HCT116 (cell line): ENCODE measurements at regions not wholly inside any gene's neighbourhood (a gene's known extent, or its start where the extent isn't known, plus 50 kb on each side); places are given as distances from the start of the nearest gene placed in this dataset.

Experiments used
- ATAC-seq: fragments of 200-7000 bp; cut with Tn5 transposase; 2 replicates; pipeline ENCODE4 v1.9.1; 2020; ENCODE audit warnings: mild to moderate bottlenecking, moderate library complexity
- BruUV-seq: library from RNA; stranded (reverse); fragments of 400-500 nt; replicated peaks from 2 replicates; lab custom pipeline; 2021; lab: Mats Ljungman, UMichigan
- CTCF ChIA-PET: fragments of 300-600 bp; sonication (Branson Sonifier 250); formaldehyde crosslinking; loops from one replicate; lab custom pipeline; 2021; ENCODE audit warnings: antibody characterized with exemption; lab: Charles Lee
- POLR2A ChIA-PET: fragments of 300-600, 350-600 bp; sonication (Branson Sonifier 250); formaldehyde crosslinking; loops from one replicate; lab custom pipeline; 2021; ENCODE audit warnings: antibody characterized with exemption; lab: Charles Lee
- RAD21 ChIA-PET, 2 experiments: fragments of 300-600 bp; sonication (Branson Sonifier 250); formaldehyde crosslinking; loops; one replicate each; lab custom pipeline; 2023; ENCODE audit warnings: low total read pairs in 2 of 2; ENCODE audit not compliant: uncharacterized antibody in 2 of 2, unreplicated experiment in 2 of 2, low non-redundant PET in 1 of 2; lab: Charles Lee
- DNase-seq: peaks from one replicate; pipeline ENCODE4 v3.0.0-alpha.2; 2010; ENCODE audit warnings: low read depth, low spot score
- H2AFZ ChIP-seq: fragments of 200-600 bp; shearing (Covaris generic), sonication (generic); 2 replicates; pipeline ENCODE4 v1.6.1; 2017; ENCODE audit warnings: low read depth, mixed run types, mixed read lengths, antibody characterized with exemption, low read length; ENCODE audit not compliant: poor library complexity, severe bottlenecking
- H3K27ac ChIP-seq: 2 replicates; pipeline ENCODE4 v1.5.1; 2012; ENCODE audit warnings: low read depth, low read length
- H3K27me3 ChIP-seq: fragments of 200-600 bp; sonication (generic); 2 replicates; pipeline ENCODE4 v1.6.1; 2016; ENCODE audit warnings: mixed run types, low read length, mixed read lengths; ENCODE audit not compliant: insufficient read depth
- H3K36me3 ChIP-seq, 2 experiments: fragments of 200-500 bp in 1 of 2; fragments of 200-600 bp in 1 of 2; sonication (Bioruptor generic) in 1 of 2; sonication (generic) in 1 of 2; 2 replicates each; pipeline versions ENCODE4 v1.5.1 to v1.6.1; 2014 to 2016; ENCODE audit warnings: low read length in 2 of 2, inconsistent platforms in 1 of 2, mixed read lengths in 1 of 2, mixed run types in 1 of 2; ENCODE audit not compliant: insufficient read depth in 2 of 2, control insufficient read depth in 1 of 2
- H3K4me1 ChIP-seq, 2 experiments: fragments of 200-600 bp in 1 of 2; sonication (generic) in 1 of 2; 2 replicates each; pipeline versions ENCODE4 v1.5.1 to v1.6.1; 2012 to 2017; ENCODE audit warnings: low read length in 2 of 2, inconsistent platforms in 1 of 2, mild to moderate bottlenecking in 1 of 2, mixed read lengths in 1 of 2, mixed run types in 1 of 2, moderate library complexity in 1 of 2; ENCODE audit not compliant: insufficient read depth in 2 of 2, control insufficient read depth in 1 of 2
- H3K4me2 ChIP-seq: fragments of 200-600 bp; sonication (generic); 2 replicates; pipeline ENCODE4 v1.6.1; 2017; ENCODE audit warnings: mixed run types, low read length, mixed read lengths
- H3K4me3 ChIP-seq, 2 experiments: fragments of 200-600 bp in 1 of 2; sonication (generic) in 1 of 2; replicated peaks in 1 of 2; 2 replicates each; pipeline ENCODE4 v1.5.1; 2011 to 2016; ENCODE audit warnings: low read length in 2 of 2, control low read depth in 1 of 2, low read depth in 1 of 2, mild to moderate bottlenecking in 1 of 2, mixed read lengths in 1 of 2, mixed run types in 1 of 2
- H3K79me2 ChIP-seq: fragments of 200-600 bp; sonication (generic); 2 replicates; pipeline ENCODE4 v1.6.1; 2017; ENCODE audit warnings: mild to moderate bottlenecking, mixed run types, low read length, moderate library complexity, mixed read lengths; ENCODE audit not compliant: insufficient read depth
- H3K9ac ChIP-seq: fragments of 200-600 bp; sonication (generic); 2 replicates; pipeline ENCODE4 v1.6.1; 2016; ENCODE audit warnings: low read length, mixed read lengths
- H3K9me2 ChIP-seq: fragments of 200-600 bp; sonication (generic), shearing (Covaris generic); 2 replicates; pipeline ENCODE4 v1.6.1; 2017; ENCODE audit warnings: mixed run types, mild to moderate bottlenecking, moderate library complexity; ENCODE audit not compliant: insufficient read depth
- H3K9me3 ChIP-seq, 2 experiments: fragments of 200-500 bp in 1 of 2; fragments of 200-600 bp in 1 of 2; sonication (Bioruptor generic) in 1 of 2; sonication (generic) in 1 of 2; 2 replicates each; pipeline ENCODE4 v1.6.1; 2014 to 2017; ENCODE audit warnings: low read length in 2 of 2, mixed read lengths in 2 of 2, inconsistent platforms in 1 of 2, low read depth in 1 of 2, mild to moderate bottlenecking in 1 of 2, mixed run types in 1 of 2, moderate library complexity in 1 of 2; ENCODE audit not compliant: control insufficient read depth in 1 of 2, insufficient read depth in 1 of 2
- H4K20me1 ChIP-seq: fragments of 200-600 bp; sonication (generic), shearing (Covaris generic); 2 replicates; pipeline ENCODE4 v1.6.1; 2017; ENCODE audit warnings: mixed run types, mild to moderate bottlenecking, moderate library complexity; ENCODE audit not compliant: insufficient read depth
- CBX3 ChIP-seq: IDR thresholded peaks from 2 replicates; pipeline ENCODE4 v1.6.1; 2012; ENCODE audit warnings: low read depth
- CEBPB ChIP-seq: IDR thresholded peaks from 2 replicates; pipeline ENCODE4 v1.6.1; 2012; ENCODE audit warnings: low read depth
- EZH2 ChIP-seq: fragments of 200-600 bp; sonication (generic); IDR thresholded peaks from 2 replicates; pipeline ENCODE4 v1.6.1; 2017; ENCODE audit warnings: antibody characterized with exemption, mixed run types
- EZH2phosphoT487 ChIP-seq: fragments of 200-600 bp; IDR thresholded peaks from 2 replicates; pipeline ENCODE4 v1.6.1; 2018; ENCODE audit warnings: antibody characterized with exemption, borderline replicate concordance
- FOSL1 ChIP-seq: IDR thresholded peaks from 2 replicates; pipeline ENCODE4 v1.6.1; 2012; ENCODE audit warnings: low read depth
- POLR2A ChIP-seq: IDR thresholded peaks from 2 replicates; pipeline ENCODE4 v1.7.0; 2011; ENCODE audit warnings: borderline replicate concordance; ENCODE audit not compliant: insufficient read depth, insufficient read length; ENCODE audit errors: extremely low read depth
- POLR2AphosphoS5 ChIP-seq: IDR thresholded peaks from 2 replicates; pipeline ENCODE4 v1.6.1; 2011; ENCODE audit warnings: mild to moderate bottlenecking, low read depth, low read length, moderate library complexity
- RAD21 ChIP-seq: IDR thresholded peaks from 2 replicates; pipeline ENCODE4 v1.6.1; 2012; ENCODE audit warnings: low read depth, mild to moderate bottlenecking
- SIN3A ChIP-seq: IDR thresholded peaks from 2 replicates; pipeline ENCODE4 v1.6.1; 2012; ENCODE audit warnings: low read depth
- SP1 ChIP-seq: IDR thresholded peaks from 2 replicates; pipeline ENCODE4 v1.6.1; 2012; ENCODE audit warnings: low read depth
- SRF ChIP-seq: IDR thresholded peaks from 2 replicates; pipeline ENCODE4 v1.6.1; 2012; ENCODE audit warnings: low read depth
- TCF7L2 ChIP-seq: IDR thresholded peaks from 2 replicates; pipeline ENCODE4 v1.7.0; 2011; ENCODE audit warnings: borderline replicate concordance, inconsistent platforms; ENCODE audit not compliant: insufficient read depth, insufficient read length; ENCODE audit errors: extremely low read depth
- ZFX ChIP-seq: fragments of 450-650 bp; IDR thresholded peaks from 2 replicates; pipeline ENCODE4 v1.6.1; 2017
- intact Hi-C: fragments of 100-400 bp; cut with micrococcal nuclease; formaldehyde crosslinking; loops from 2 replicates; pipeline ENCODE4 v1.10.0; 2022
- TF ChIP-seq, protein P1 (sequence below): IDR thresholded peaks from 2 replicates; pipeline ENCODE4 v1.6.1; 2012
- TF ChIP-seq, protein P2 (sequence below): IDR thresholded peaks from 2 replicates; pipeline ENCODE4 v1.6.1; 2012; ENCODE audit warnings: low read depth
- TF ChIP-seq, protein P3 (sequence below): IDR thresholded peaks from 2 replicates; pipeline ENCODE4 v1.6.1; 2011; ENCODE audit warnings: mild to moderate bottlenecking, low read length, moderate library complexity; ENCODE audit not compliant: insufficient replicate concordance; ENCODE audit errors: extremely low read depth
- TF ChIP-seq, protein P4 (sequence below): IDR thresholded peaks from 2 replicates; pipeline ENCODE4 v1.6.1; 2012

DNA sequence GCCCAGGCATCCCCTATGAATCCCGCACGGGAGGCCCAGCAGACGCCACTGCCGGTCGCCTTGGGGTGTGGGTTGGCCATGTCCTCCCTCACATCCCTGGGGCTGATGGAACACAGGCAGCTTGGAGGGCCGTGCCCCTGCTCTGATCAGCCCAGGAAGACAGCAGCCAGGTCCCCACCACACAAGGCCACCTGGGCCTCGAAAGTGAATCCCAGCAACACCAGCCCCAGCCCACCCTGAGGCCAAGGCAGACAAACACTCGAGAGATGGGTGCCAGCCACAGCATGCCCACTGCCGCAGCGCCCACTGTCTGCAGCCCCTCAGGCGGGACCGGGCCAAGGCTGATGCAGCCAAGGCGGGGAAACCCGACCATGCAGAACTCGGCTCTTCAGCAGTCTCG, 85.5 kb downstream of the HMX1 start:
- H3K27me3 ChIP-seq: no peaks in the 10 kb centered on the region
- no peak overlapping the region for H3K4me2 ChIP-seq

DNA sequence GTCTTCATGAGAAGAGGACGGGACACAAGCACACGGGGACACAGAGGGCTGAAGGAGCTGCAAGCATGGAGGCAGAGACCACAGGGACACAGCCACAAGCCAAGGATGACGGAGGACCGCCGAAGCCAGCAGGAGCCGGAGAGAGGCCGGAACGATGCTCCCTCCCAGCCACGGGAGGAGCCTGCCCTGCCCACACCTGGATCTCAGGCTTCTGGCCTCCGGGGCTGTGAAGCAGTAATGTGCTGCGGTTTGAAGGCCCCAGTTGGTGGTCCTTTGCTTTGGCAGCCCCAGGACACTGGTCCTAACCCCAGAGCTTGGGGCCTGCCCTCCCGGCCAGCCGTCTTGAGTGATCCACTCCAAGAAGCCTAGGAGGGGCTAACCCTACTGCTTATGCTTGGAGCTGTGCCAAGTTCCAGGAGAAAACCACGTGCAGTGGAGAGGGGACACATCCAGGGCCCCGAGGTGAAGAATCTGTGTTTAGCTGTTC, 85.9 kb downstream of the HMX1 start:
- no peaks in the 10 kb centered on the region for H4K20me1 ChIP-seq
- intact Hi-C loops: no loop called here
- ChIA-PET CTCF (no interaction called here), POLR2A (no interaction called here), RAD21 (no interaction called here)
- no peak overlapping the region for H3K27ac ChIP-seq
- no TSS peak for BruUV-seq
- H3K79me2 ChIP-seq: no peaks in the 10 kb centered on the region
- H3K27me3 ChIP-seq: no peaks in the 10 kb centered on the region
- no peaks in the 10 kb centered on the region for H3K4me1 ChIP-seq
- no peak overlapping the region for H3K4me3 ChIP-seq
- H3K36me3 ChIP-seq: no peaks in the 10 kb centered on the region
- DNase-seq (no peak), ATAC-seq (no peak)
- no peaks in the 10 kb centered on the region for H3K9me3 ChIP-seq
- no peak overlapping the region for H3K4me2 ChIP-seq
- H2AFZ ChIP-seq: no peak overlapping the region
- no peak overlapping the region for H3K9ac ChIP-seq
- H3K9me2 ChIP-seq: no peaks in the 10 kb centered on the region
- TF ChIP-seq EZH2phosphoT487 (no peak), SP1 (no peak), EZH2 (no peak), CEBPB (no peak), POLR2AphosphoS5 (no peak), RAD21 (no peak), SIN3A (no peak)
- TF ChIP-seq, protein P1, sequence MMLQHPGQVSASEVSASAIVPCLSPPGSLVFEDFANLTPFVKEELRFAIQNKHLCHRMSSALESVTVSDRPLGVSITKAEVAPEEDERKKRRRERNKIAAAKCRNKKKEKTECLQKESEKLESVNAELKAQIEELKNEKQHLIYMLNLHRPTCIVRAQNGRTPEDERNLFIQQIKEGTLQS: no peak
- TF ChIP-seq, protein P2, sequence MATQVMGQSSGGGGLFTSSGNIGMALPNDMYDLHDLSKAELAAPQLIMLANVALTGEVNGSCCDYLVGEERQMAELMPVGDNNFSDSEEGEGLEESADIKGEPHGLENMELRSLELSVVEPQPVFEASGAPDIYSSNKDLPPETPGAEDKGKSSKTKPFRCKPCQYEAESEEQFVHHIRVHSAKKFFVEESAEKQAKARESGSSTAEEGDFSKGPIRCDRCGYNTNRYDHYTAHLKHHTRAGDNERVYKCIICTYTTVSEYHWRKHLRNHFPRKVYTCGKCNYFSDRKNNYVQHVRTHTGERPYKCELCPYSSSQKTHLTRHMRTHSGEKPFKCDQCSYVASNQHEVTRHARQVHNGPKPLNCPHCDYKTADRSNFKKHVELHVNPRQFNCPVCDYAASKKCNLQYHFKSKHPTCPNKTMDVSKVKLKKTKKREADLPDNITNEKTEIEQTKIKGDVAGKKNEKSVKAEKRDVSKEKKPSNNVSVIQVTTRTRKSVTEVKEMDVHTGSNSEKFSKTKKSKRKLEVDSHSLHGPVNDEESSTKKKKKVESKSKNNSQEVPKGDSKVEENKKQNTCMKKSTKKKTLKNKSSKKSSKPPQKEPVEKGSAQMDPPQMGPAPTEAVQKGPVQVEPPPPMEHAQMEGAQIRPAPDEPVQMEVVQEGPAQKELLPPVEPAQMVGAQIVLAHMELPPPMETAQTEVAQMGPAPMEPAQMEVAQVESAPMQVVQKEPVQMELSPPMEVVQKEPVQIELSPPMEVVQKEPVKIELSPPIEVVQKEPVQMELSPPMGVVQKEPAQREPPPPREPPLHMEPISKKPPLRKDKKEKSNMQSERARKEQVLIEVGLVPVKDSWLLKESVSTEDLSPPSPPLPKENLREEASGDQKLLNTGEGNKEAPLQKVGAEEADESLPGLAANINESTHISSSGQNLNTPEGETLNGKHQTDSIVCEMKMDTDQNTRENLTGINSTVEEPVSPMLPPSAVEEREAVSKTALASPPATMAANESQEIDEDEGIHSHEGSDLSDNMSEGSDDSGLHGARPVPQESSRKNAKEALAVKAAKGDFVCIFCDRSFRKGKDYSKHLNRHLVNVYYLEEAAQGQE: no peak
- TF ChIP-seq, protein P3, sequence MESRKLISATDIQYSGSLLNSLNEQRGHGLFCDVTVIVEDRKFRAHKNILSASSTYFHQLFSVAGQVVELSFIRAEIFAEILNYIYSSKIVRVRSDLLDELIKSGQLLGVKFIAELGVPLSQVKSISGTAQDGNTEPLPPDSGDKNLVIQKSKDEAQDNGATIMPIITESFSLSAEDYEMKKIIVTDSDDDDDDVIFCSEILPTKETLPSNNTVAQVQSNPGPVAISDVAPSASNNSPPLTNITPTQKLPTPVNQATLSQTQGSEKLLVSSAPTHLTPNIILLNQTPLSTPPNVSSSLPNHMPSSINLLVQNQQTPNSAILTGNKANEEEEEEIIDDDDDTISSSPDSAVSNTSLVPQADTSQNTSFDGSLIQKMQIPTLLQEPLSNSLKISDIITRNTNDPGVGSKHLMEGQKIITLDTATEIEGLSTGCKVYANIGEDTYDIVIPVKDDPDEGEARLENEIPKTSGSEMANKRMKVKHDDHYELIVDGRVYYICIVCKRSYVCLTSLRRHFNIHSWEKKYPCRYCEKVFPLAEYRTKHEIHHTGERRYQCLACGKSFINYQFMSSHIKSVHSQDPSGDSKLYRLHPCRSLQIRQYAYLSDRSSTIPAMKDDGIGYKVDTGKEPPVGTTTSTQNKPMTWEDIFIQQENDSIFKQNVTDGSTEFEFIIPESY: no peak

More for the DNA sequence above, 85.5 kb downstream of the HMX1 start:
- Histone ChIP-seq H3K9me2 (no peaks in the 10 kb centered on the region), H3K79me2 (no peaks in the 10 kb centered on the region), H3K9ac (no peak overlapping the region), H3K4me1 (no peaks in the 10 kb centered on the region), H3K27ac (no peak overlapping the region), H4K20me1 (no peaks in the 10 kb centered on the region), H3K9me3 (no peaks in the 10 kb centered on the region), H2AFZ (no peak overlapping the region), H3K36me3 (no peaks in the 10 kb centered on the region), H3K4me3 (no peak overlapping the region)
- DNase-seq (no peak), ATAC-seq (no peak)
- POLR2A ChIA-PET: no interaction called here
- CTCF ChIA-PET: no interaction called here
- intact Hi-C loops: no loop called here
- TF ChIP-seq, protein P4, sequence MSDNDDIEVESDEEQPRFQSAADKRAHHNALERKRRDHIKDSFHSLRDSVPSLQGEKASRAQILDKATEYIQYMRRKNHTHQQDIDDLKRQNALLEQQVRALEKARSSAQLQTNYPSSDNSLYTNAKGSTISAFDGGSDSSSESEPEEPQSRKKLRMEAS: no peak
- TF ChIP-seq SRF (no peak), CBX3 (no peak), SP1 (no peak), TCF7L2 (no peak), ZFX (no peak), RAD21 (no peak), FOSL1 (no peak), POLR2A (no peak)
- TF ChIP-seq, protein P1: no peak
- BruUV-seq: no TSS peak
- RAD21 ChIA-PET: no interaction called here
